IPS-20b (cell line): ENCODE measurements at regions not wholly inside any gene's neighbourhood (a gene's known extent, or its start where the extent isn't known, plus 50 kb on each side); places are given as distances from the start of the nearest gene placed in this dataset.

Source experiments
- H3K27ac ChIP-seq: one replicate; pipeline ENCODE4 v1.5.1; 2013; ENCODE audit warnings: low read length
- H3K27me3 ChIP-seq: 2 replicates; pipeline ENCODE4 v1.6.1; 2013; ENCODE audit warnings: mild to moderate bottlenecking, low read length, inconsistent platforms; ENCODE audit not compliant: insufficient read depth
- H3K36me3 ChIP-seq: 2 replicates; pipeline ENCODE4 v1.6.1; 2013; ENCODE audit warnings: low read depth, mild to moderate bottlenecking, inconsistent platforms, low read length, moderate library complexity; ENCODE audit not compliant: insufficient read depth
- H3K4me1 ChIP-seq: 2 replicates; pipeline ENCODE4 v1.6.1; 2013; ENCODE audit warnings: mild to moderate bottlenecking, control low read depth, inconsistent platforms, low read length, moderate library complexity; ENCODE audit not compliant: insufficient read depth
- H3K4me3 ChIP-seq: 2 replicates; pipeline ENCODE4 v1.5.1; 2013; ENCODE audit warnings: mild to moderate bottlenecking, low read length, inconsistent platforms
- H3K9ac ChIP-seq: 2 replicates; pipeline ENCODE4 v1.6.1; 2013; ENCODE audit warnings: low read depth, mild to moderate bottlenecking, inconsistent platforms, low read length, moderate library complexity
- H3K9me3 ChIP-seq: 2 replicates; pipeline ENCODE4 v1.6.1; 2013; ENCODE audit warnings: mild to moderate bottlenecking, low read depth, low read length, inconsistent platforms; ENCODE audit not compliant: insufficient read depth

DNA sequence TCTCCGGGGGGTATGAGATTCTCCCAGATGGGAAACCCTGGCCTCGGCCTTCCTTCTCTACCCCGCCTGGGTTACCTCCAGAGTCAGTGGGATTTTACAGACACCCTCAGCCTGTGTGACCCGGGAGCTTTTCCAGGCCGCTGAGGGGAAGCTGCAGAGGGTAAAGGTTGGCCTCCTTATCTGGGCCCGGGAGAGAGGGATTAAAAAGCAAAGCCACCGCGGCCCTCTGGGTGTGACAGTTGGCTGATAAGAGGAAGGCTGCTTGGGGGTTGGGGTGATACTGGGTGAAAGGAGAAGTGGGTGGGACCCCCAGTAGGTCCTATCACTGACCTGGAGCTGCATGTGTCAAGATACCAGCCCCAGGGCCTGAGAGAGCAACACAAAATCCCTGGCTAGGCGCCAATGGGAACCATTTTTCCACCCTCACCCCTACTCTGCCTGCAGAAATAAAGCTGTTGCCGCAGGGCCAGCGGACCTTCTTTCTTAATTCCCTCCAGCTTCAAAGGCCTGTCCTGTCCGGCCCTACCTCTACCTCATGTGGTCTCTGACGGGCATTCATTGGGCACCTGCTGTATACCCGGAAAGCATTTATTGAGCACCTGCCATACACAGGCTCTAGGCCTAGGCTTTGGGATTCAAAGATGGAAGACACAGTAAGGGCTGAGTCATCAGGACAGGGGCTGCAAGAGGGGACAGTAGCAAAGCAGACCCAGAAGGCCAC lies 77.6 kb upstream of the GSE1 start:
- Histone ChIP-seq H3K27me3 (no peaks in the 10 kb centered on the region), H3K9me3 (peaks cover 4% of the 10 kb centered on the region), H3K36me3 (no peaks in the 10 kb centered on the region), H3K9ac (no peak overlapping the region), H3K4me3 (no peak overlapping the region), H3K4me1 (no peaks in the 10 kb centered on the region), H3K27ac (no peak overlapping the region)

- Histone ChIP-seq H3K4me3 (no peak overlapping the region), H3K4me1 (no peaks in the 10 kb centered on the region), H3K36me3 (no peaks in the 10 kb centered on the region), H3K9me3 (peaks cover 4% of the 10 kb centered on the region), H3K27ac (no peak overlapping the region), H3K9ac (no peak overlapping the region), H3K27me3 (no peaks in the 10 kb centered on the region)
These were observed 77.1 kb upstream of the GSE1 start for GRCh38 chr16:85536073-85536410.

- Histone ChIP-seq H3K27ac (no peak overlapping the region), H3K9ac (no peak overlapping the region), H3K36me3 (no peaks in the 10 kb centered on the region), H3K9me3 (peaks cover 4% of the 10 kb centered on the region), H3K27me3 (no peaks in the 10 kb centered on the region), H3K4me1 (no peaks in the 10 kb centered on the region), H3K4me3 (no peak overlapping the region)
These were observed 76.5 kb upstream of the GSE1 start for GRCh38 chr16:85536411-85537330.

DNA sequence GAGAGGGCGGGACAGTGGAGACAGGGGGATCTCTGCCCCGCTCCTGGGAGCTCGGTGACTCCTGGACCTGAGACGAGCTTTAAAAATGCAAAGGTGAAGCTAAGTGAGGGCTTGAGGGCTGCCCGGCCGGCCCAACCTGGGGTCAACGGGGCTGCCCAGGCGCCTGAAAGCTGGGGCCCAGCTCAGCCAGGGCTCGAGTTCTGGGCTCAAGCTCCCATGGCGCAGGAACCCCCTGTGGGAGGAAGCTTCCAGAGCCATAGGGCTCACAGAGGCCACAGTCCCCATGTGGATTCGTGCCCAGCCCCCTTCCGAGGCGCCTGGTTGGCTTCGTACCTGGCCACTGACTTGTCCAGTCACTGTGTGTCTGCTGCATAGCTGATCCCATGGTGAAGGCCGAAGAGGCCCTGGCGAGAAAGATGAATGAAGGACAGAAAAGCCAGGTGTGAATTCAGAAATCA lies 75.8 kb upstream of the GSE1 start:
- H3K27ac ChIP-seq = no peak overlapping the region
- no peak overlapping the region for H3K4me3 ChIP-seq
- no peak overlapping the region for H3K9ac ChIP-seq
- H3K9me3 ChIP-seq = peaks cover 4% of the 10 kb centered on the region
- no peaks in the 10 kb centered on the region for H3K36me3 ChIP-seq
- no peaks in the 10 kb centered on the region for H3K27me3 ChIP-seq
- H3K4me1 ChIP-seq = no peaks in the 10 kb centered on the region; the same call in 1 of the 2 replicates

DNA sequence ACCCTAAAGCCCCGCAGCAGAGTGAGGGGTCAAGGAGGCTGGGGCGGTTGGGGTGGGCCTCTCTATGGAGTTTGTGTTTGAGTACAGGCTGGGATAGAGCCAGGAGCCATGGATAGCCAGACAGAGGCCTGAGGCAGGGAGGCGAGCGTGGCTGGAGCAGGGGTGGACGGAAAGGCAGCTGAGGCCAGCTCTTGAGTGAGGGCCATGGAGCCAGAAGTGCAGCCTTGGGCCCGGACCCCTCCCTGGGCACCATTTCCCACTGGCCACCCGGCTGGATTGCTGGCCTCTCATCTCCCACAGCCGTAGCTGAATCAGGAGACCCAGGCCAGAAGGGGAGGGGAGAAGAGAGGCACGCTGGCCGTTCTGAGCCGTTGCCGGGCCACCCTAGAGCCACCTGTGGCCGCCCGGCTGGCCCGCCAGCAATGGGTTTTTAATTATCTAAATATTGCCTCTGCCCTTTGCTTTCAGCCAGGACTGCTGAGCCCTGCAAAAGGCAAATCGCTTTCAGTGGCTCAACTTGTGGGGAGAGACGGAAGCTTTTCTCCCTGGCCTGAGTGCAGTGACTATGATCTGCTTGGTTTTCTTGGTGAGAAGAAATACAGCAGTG lies 75.2 kb upstream of the GSE1 start:
- Histone ChIP-seq H3K4me1 (no peaks in the 10 kb centered on the region; the same call in 1 of the 2 replicates), H3K36me3 (no peaks in the 10 kb centered on the region), H3K27me3 (no peaks in the 10 kb centered on the region), H3K9me3 (peaks cover 4% of the 10 kb centered on the region), H3K27ac (no peak overlapping the region), H3K9ac (no peak overlapping the region), H3K4me3 (no peak overlapping the region)

GRCh38 chr16:85539084-85539483 lies 74.0 kb upstream of the GSE1 start:
- peaks cover 4% of the 10 kb centered on the region for H3K9me3 ChIP-seq
- H3K27ac ChIP-seq = no peak overlapping the region
- no peaks in the 10 kb centered on the region for H3K27me3 ChIP-seq
- H3K36me3 ChIP-seq = no peaks in the 10 kb centered on the region
- H3K4me3 ChIP-seq = no peak overlapping the region
- H3K9ac ChIP-seq = no peak overlapping the region
- H3K4me1 ChIP-seq = no peaks in the 10 kb centered on the region; the same call in 1 of the 2 replicates

DNA sequence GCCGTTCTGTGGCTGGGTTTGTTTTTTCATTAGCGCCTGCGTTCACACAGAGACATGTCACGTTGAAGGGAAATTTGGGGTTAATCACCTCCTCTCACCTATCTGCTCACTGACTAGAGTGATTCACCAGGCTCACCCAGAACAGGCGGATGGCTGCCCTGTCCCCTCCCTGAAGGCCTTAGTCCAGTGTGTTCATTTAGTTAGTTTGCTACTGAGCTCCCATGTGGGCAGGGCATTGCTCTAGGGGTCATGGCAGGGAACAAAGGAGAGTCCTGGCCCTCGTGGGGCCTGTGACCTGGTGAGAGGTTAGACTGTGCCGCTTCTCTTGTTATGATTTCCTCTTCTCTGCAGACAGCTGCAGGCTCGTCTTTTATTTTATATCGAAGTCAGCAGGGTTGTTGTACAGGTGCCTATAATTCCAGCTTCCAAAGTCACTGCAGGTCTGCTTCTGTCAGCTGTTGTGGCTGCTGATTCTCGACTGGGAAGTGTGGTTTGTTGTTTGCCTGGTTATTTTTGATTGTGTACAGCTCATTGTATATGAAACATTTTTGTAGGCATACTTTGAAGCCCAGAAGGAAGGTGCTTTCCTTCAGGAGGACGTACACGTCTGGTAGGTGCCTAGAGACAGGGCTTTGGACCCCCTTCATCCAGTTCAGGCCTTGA lies 73.4 kb upstream of the GSE1 start:
- H3K9me3 ChIP-seq = peaks cover 4% of the 10 kb centered on the region
- H3K27ac ChIP-seq = no peak overlapping the region
- no peaks in the 10 kb centered on the region; the same call in 1 of the 2 replicates for H3K4me1 ChIP-seq
- H3K36me3 ChIP-seq = no peaks in the 10 kb centered on the region
- H3K9ac ChIP-seq = no peak overlapping the region
- no peak overlapping the region for H3K4me3 ChIP-seq
- H3K27me3 ChIP-seq = no peaks in the 10 kb centered on the region

DNA sequence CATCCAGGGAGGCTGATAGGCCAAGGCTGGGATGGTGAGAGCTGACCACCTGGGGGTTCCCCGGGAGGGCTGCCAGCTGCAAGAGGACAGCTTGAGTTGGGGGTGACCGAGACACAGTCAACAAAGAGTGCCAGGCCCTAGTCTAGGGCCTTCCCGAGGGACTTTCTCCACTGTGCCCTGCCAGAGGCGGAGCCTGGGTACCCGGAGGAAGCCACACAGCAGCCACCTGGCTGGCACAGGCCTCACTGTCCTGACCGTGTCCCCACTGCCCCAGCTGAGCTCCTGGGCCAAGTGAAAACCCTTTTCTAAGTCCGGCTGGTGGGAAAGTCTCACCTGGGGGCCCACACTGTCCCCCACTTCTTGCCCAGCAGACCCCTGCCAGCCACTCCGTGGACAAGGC lies 71.9 kb upstream of the GSE1 start:
- no peak overlapping the region for H3K27ac ChIP-seq
- no peak overlapping the region for H3K9ac ChIP-seq
- H3K4me1 ChIP-seq = no peaks in the 10 kb centered on the region; the same call in 1 of the 2 replicates
- H3K36me3 ChIP-seq = no peaks in the 10 kb centered on the region
- H3K9me3 ChIP-seq = peaks cover 4% of the 10 kb centered on the region
- H3K27me3 ChIP-seq = no peaks in the 10 kb centered on the region
- no peak overlapping the region for H3K4me3 ChIP-seq

- H3K4me1 ChIP-seq = no peaks in the 10 kb centered on the region; the same call in 1 of the 2 replicates
- peaks cover 4% of the 10 kb centered on the region for H3K9me3 ChIP-seq
- no peak overlapping the region for H3K27ac ChIP-seq
- no peaks in the 10 kb centered on the region for H3K36me3 ChIP-seq
- no peak overlapping the region for H3K4me3 ChIP-seq
- H3K27me3 ChIP-seq = no peaks in the 10 kb centered on the region
- no peak overlapping the region for H3K9ac ChIP-seq
These were observed 71.5 kb upstream of the GSE1 start for GRCh38 chr16:85541619-85541979.

GRCh38 chr16:85541980-85542900 lies 70.9 kb upstream of the GSE1 start:
- Histone ChIP-seq H3K9me3 (peaks cover 4% of the 10 kb centered on the region), H3K4me1 (no peaks in the 10 kb centered on the region; the same call in 1 of the 2 replicates), H3K36me3 (no peaks in the 10 kb centered on the region), H3K27me3 (no peaks in the 10 kb centered on the region), H3K4me3 (no peak overlapping the region), H3K27ac (no peak overlapping the region), H3K9ac (no peak overlapping the region)
